GM12878 (cell line): ENCODE measurements at regions not wholly inside any gene's neighbourhood (a gene's known extent, or its start where the extent isn't known, plus 50 kb on each side); places are given as distances from the start of the nearest gene placed in this dataset.

Experiments used
- ATAC-seq: fragments of 200-7000 bp; cut with Tn5 transposase; 3 replicates; pipeline ENCODE4 v1.9.1; 2020; ENCODE audit warnings: mild to moderate bottlenecking, moderate library complexity
- BruUV-seq: library from RNA; stranded (reverse); fragments of 400-500 nt; replicated peaks from 2 replicates; lab custom pipeline; 2021; lab: Mats Ljungman, UMichigan
- CTCF ChIA-PET: fragments of 300-600 bp; sonication (Branson Sonifier 250); formaldehyde crosslinking; extraction: SDS; loops from one replicate; lab custom pipeline; 2021; ENCODE audit warnings: inconsistent platforms; lab: Yijun Ruan, JAX
- POLR2A ChIA-PET: fragments of 350-600 bp; formaldehyde crosslinking; extraction: SDS; loops from one replicate; lab custom pipeline; 2021; ENCODE audit warnings: inconsistent platforms; lab: Charles Lee
- RAD21 ChIA-PET: fragments of 300-600 bp; sonication (Branson Sonifier 250); formaldehyde crosslinking; loops from one replicate; lab custom pipeline; 2023; ENCODE audit warnings: antibody characterized with exemption; ENCODE audit not compliant: unreplicated experiment; lab: Charles Lee
- SMC1A ChIA-PET: fragments of 300-600 bp; sonication (Branson Sonifier 250); formaldehyde crosslinking; loops from one replicate; lab custom pipeline; 2023; ENCODE audit not compliant: unreplicated experiment, uncharacterized antibody; lab: Charles Lee
- DNase-seq: peaks from one replicate; pipeline ENCODE4 v3.0.0-alpha.2; 2011; ENCODE audit warnings: low read depth, low spot score
- FAIRE-seq: peaks from 3 replicates; lab custom pipeline; 2011; peaks lifted over from hg19 to GRCh38; lab: Jason Lieb, UNC
- H2AFZ ChIP-seq: 2 replicates; pipeline ENCODE4 v1.6.0; 2011; ENCODE audit warnings: low read depth, low read length, control low read depth; ENCODE audit not compliant: control insufficient read depth
- H3K27ac ChIP-seq: 2 replicates; pipeline ENCODE4 v1.5.1; 2011; ENCODE audit warnings: control low read depth; ENCODE audit not compliant: control insufficient read depth, insufficient read depth
- H3K27me3 ChIP-seq, 2 experiments: replicated peaks in 1 of 2; 2 replicates each; pipeline versions ENCODE4 v1.6.0 to v1.6.1; 2011; ENCODE audit warnings: low read length in 1 of 2; ENCODE audit not compliant: control insufficient read depth in 2 of 2, insufficient read depth in 2 of 2
- H3K36me3 ChIP-seq, 2 experiments: 2 replicates each; pipeline ENCODE4 v1.5.1; 2011; ENCODE audit warnings: low read length in 1 of 2; ENCODE audit not compliant: control insufficient read depth in 2 of 2, insufficient read depth in 2 of 2
- H3K4me1 ChIP-seq: 2 replicates; pipeline ENCODE4 v1.6.1; 2011; ENCODE audit warnings: mild to moderate bottlenecking, low read length, moderate library complexity, mixed read lengths; ENCODE audit not compliant: control insufficient read depth, insufficient read depth
- H3K4me2 ChIP-seq: 2 replicates; pipeline ENCODE4 v1.6.0; 2011; ENCODE audit warnings: control low read depth; ENCODE audit not compliant: control insufficient read depth, insufficient read depth
- H3K4me3 ChIP-seq: fragments of 200-600 bp; sonication (generic); 2 replicates; pipeline ENCODE4 v1.5.1; 2016
- H3K79me2 ChIP-seq: 2 replicates; pipeline ENCODE4 v1.6.0; 2011; ENCODE audit warnings: low read length; ENCODE audit not compliant: control insufficient read depth, insufficient read depth
- H3K9ac ChIP-seq: 2 replicates; pipeline ENCODE4 v1.8.0; 2011; ENCODE audit warnings: low read length, control low read depth, mixed read lengths; ENCODE audit not compliant: control insufficient read depth, insufficient read depth
- H3K9me3 ChIP-seq: replicated peaks from 3 replicates; pipeline ENCODE4 v1.5.1; 2011; ENCODE audit warnings: mild to moderate bottlenecking, low read length; ENCODE audit not compliant: control insufficient read depth, insufficient read depth
- H4K20me1 ChIP-seq: 2 replicates; pipeline ENCODE4 v1.6.0; 2011; ENCODE audit not compliant: control insufficient read depth, insufficient read depth
- JUND ChIP-seq: IDR thresholded peaks from 2 replicates; pipeline ENCODE4 v1.6.1; 2012; ENCODE audit warnings: low read depth, mild to moderate bottlenecking, low read length, improper control_type of control experiment, moderate library complexity
- KLF5 ChIP-seq: fragments of 450-650 bp; IDR thresholded peaks from 2 replicates; pipeline ENCODE4 v1.6.1; 2014; ENCODE audit warnings: mild to moderate bottlenecking; ENCODE audit not compliant: partially characterized antibody
- MEF2B ChIP-seq: fragments of 450-650 bp; IDR thresholded peaks from 2 replicates; pipeline ENCODE4 v1.6.1; 2018; ENCODE audit warnings: mild to moderate bottlenecking, moderate library complexity; ENCODE audit not compliant: partially characterized antibody, poor library complexity, severe bottlenecking
- ZSCAN29 ChIP-seq: fragments of 450-650 bp; IDR thresholded peaks from 2 replicates; pipeline ENCODE4 v1.6.1; 2017; ENCODE audit warnings: mild to moderate bottlenecking, moderate library complexity
- WGBS: methylation state at CpG from one replicate; pipeline ENCODE4 v1.1.6; 2016; ENCODE audit warnings: low lambda C conversion rate; ENCODE audit not compliant: insufficient replicate concordance, insufficient coverage; ENCODE audit errors: missing lambda C conversion rate; 5-methylcytosine and 5-hydroxymethylcytosine counted together
- in situ Hi-C: fragments of 300-500 bp; cut with MboI; formaldehyde crosslinking; loops from 9 replicates; pipeline ENCODE4 v1.14.3; 2018; ENCODE audit warnings: mixed read lengths
- intact Hi-C: fragments of 100-400 bp; cut with micrococcal nuclease; formaldehyde crosslinking; loops from one replicate; pipeline ENCODE4 v1.14.2; 2022; ENCODE audit not compliant: unreplicated experiment
- TF ChIP-seq, protein P1 (sequence below), 3 experiments: IDR thresholded peaks in 2 of 3; conservative IDR thresholded peaks in 1 of 3; 2 replicates each; pipeline ENCODE4 v1.5.1; 2011; ENCODE audit warnings: low read depth in 3 of 3, low read length in 3 of 3, mild to moderate bottlenecking in 3 of 3, control low read depth in 2 of 3, moderate library complexity in 2 of 3, inconsistent platforms in 1 of 3, mixed read lengths in 1 of 3; ENCODE audit not compliant: control insufficient read depth in 2 of 3, insufficient read depth in 1 of 3; ENCODE audit errors: extremely low read depth in 1 of 3

GRCh38 chr20:50385733-50386640 is 124.2 kb upstream of the PTPN1 start:
- WGBS: 18% methylated on average over 21 of the region's 22 CpGs
- H3K27me3 ChIP-seq: peaks cover 0 to 2% of the 10 kb centered on the region in 2 experiments; a peak in 1 of 4 replicates
- H2AFZ ChIP-seq: no peak overlapping the region; the same call in 1 of the 2 replicates
- peaks cover 13% of the 10 kb centered on the region for H3K4me1 ChIP-seq
- no peak for TF ChIP-seq KLF5
- no peak for TF ChIP-seq MEF2B
- TF ChIP-seq JUND: no peak
- TF ChIP-seq, protein P1, sequence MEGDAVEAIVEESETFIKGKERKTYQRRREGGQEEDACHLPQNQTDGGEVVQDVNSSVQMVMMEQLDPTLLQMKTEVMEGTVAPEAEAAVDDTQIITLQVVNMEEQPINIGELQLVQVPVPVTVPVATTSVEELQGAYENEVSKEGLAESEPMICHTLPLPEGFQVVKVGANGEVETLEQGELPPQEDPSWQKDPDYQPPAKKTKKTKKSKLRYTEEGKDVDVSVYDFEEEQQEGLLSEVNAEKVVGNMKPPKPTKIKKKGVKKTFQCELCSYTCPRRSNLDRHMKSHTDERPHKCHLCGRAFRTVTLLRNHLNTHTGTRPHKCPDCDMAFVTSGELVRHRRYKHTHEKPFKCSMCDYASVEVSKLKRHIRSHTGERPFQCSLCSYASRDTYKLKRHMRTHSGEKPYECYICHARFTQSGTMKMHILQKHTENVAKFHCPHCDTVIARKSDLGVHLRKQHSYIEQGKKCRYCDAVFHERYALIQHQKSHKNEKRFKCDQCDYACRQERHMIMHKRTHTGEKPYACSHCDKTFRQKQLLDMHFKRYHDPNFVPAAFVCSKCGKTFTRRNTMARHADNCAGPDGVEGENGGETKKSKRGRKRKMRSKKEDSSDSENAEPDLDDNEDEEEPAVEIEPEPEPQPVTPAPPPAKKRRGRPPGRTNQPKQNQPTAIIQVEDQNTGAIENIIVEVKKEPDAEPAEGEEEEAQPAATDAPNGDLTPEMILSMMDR (IDR thresholded peaks at IDR 0.05 in 2 of 3, conservative IDR thresholded peaks at IDR 0.05 in 1 of 3; ENCODE audit: control insufficient read depth in 2 of 3, extremely low read depth in 1 of 3, insufficient read depth in 1 of 3, low read depth in 3 of 3, low read length in 3 of 3): 0 out of 6 replicates have a peak, but pooled peaks of 1 of the 3 experiments have one; percentile 6
- no peak for TF ChIP-seq ZSCAN29
- RAD21 ChIA-PET: no interaction called here
- H3K79me2 ChIP-seq: no peaks in the 10 kb centered on the region
- POLR2A ChIA-PET: no interaction called here
- no peaks in the 10 kb centered on the region for H4K20me1 ChIP-seq
- no peaks in the 10 kb centered on the region; the same call in 2 of the 3 replicates for H3K9me3 ChIP-seq
- no peak overlapping the region for H3K4me3 ChIP-seq
- H3K36me3 ChIP-seq: no peaks in the 10 kb centered on the region
- in situ Hi-C loops (no loop called here), intact Hi-C loops (loop anchor here (10.0 kb wide), 1 partner anchor 101 kb away; no protein-coding TSS in a partner anchor)
- CTCF ChIA-PET: no interaction called here
- SMC1A ChIA-PET: no interaction called here
- H3K4me2 ChIP-seq: no peak overlapping the region; the same call in 1 of the 2 replicates
- ATAC-seq (peak; percentile 74), DNase-seq (no peak), FAIRE-seq (no peak)
- no TSS peak for BruUV-seq
- H3K27ac ChIP-seq: no peak overlapping the region
- no peak overlapping the region for H3K9ac ChIP-seq
